CD4-positive, alpha-beta T cell treated with Interleukin-6 at 100 ng/mL for 8 hours (primary cell): ENCODE measurements at regions not wholly inside any gene's neighbourhood (a gene's known extent, or its start where the extent isn't known, plus 50 kb on each side); places are given as distances from the start of the nearest gene placed in this dataset.
A peak's percentile ranks its signal among the peaks of the same experiment; 100 is the strongest.

Experiments
- DNase-seq: peaks from one replicate; pipeline ENCODE4 v3.0.0-alpha.2; 2020; ENCODE audit warnings: mixed read lengths, low spot score

DNA sequence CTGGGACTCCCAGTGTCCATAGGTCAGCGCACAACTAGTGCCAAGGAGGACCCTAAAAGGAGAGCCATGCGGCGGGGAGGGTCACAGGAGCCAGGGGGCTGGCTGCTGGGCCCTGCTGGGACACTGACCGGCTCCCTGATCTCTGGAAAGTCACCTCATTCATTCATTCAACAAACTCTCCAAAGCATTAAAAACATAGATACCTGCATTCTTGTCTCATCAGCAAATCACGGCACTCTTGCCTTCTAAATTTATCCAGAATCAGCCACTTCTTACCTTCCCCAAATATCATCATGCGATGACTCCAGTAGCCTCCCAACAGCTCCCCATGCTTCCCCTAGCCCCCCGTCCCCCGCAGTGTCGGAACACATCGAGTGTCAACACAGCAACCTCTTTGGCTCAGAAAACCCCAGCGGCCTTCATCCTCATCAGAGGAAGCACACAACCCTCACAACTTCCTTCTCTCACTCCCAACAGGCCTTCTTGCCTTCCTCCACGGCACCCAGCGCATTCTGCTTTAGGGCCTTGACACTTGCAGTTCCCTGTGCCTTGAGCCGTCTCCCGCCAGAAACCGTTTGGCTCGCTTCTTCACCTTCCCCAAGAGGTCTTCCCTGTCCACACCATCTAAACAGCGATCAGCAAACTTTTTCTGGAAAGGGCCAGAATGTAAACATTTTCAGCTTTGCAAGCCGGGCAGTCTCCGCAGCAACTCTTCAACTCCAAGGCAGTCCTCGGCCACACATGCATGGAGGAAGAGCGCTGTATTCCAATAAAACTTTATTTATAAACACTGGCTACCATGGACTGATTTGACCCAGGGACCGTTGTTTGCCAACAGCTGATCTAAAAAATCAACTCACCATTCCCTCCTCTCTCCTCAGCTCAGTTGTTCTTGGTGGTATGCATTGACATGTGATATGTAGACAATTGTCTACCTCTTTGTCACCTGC is 119.5 kb upstream of the TNRC6C start:
- no peak for DNase-seq

DNA sequence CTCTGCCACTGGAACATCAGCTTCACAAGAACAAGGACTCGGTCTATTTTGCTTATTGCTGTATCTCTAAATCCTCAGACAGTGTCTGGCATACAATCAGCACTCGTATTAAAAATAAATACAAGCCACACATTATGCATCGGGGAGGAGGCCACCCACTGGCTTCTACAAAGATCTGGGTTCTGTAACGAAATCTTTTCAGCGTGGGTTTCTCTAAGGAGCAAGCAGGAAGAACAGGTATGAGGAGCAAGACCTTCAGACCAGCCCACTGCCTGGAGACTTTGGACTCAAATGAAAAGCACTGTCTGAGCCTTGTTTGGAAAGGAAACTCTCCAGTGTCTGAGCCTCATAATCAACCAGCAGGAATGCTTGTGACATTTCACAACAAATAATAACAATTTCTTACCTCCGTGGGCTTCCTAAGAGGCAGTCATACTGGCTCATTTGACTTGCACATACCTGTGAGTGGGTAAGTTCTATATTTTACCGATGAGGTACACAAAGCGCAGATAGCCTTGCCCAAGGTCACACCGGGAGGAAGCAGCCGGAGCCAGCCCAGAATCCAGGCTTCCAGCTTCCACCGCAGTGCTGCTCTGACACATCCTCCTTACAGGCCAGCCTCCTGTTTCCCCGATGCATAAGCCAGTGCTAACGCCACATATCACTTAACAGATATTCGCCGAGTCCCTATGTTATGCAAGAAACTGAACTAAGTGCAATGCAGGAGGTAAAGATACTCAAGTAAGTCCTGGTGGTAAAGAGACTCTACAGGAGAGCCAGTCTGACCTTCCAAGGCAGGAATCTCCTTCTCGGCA is 118.6 kb upstream of the TNRC6C start:
- no peak for DNase-seq

DNA sequence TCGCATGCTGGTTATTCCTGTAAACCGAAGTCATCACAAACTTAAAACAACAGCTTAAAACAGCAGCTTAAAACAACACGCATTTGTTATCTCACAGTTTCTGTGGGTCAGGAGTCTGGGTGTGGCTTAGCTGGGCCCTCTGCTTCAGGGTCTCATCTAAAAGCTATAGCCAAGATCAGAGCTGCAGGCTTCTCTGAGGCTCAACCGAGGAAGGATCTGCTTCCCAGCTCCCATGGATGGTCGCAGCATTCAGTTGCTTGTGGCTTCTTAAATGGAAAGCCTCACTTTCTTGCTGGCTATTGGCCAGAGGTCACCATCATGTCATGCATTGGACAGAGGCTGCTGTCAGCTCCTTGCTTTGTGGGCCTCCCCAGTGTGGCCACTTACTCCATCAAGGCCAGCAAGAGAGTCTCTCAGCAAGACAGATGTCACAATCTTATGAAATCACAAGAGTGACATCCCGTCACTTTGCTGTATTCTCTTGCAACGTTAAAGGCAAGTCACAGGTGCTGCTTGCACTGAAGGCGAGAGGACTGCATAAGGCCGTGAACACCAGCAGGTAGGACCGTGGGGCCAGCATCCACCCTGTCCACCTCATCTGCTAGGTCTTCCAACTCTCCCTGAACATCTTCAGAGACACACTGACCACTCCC is 117.9 kb upstream of the TNRC6C start:
- DNase-seq, result no peak

DNA sequence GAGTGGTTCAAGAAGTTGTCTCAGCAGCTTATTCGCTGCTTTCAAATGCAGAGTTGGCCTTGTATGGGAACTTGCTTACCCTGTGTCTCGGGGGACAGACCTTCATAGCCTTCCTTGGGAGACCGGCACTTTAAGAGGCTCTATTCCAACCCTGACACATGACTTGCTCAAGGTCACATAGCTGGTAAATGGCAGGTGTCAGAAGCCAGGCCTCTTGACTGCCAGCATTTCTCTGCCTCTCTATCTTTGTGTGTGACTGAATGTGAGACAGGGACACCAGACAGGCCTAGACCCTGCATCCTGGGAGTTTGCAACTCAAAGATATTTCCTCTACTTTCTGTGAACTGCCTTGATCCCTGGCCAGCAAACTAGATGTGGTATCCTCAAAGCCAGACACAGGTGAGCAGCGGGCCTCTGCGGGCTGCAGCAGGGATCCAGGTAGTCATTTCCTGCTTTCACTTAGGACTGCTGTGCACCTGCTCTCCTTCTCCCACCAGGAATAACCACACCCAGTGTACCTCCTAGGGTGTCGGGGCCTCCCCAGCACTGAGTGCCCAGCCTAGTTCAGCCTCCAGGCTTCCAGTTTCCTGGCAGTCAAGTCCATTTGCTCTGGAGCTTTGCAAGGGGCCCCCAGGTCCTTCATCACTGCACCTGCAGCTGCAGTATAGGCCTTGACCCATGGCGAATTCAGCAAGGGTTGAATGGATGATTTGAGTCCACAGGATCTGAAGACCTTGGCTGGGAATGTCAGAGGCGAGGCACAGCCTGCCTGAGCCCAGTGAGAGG is 116.6 kb upstream of the TNRC6C start:
- no peak for DNase-seq

DNA sequence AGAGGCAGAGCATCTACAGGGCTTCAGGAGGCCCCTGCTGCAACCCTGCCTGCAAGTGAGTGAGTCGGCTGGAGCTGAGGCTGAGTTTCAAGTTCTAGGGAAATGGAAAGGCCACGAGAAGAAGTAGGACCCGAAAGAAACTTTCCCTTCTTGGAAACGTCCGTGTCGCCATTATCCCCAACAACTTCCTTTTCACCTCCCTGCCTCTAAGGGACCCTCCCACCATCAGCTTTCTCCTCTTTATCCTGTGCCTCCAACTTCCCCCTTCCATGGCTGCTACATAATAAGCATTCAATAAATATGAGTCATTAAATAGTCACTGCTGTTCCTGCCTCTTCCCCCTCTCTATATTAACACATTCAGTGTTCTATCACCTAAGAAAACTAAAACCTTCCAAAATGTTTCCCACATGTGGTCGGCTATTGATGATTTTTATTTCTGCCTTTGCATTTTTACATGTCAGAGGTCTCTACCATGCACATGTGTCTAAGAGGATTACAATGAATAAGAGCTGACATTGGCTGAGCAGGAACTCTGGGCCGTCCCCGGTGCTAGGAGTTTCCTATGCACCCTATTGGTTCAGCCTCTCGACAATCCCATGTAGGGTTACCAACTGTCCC is 115.9 kb upstream of the TNRC6C start:
- DNase-seq, result no peak

DNA sequence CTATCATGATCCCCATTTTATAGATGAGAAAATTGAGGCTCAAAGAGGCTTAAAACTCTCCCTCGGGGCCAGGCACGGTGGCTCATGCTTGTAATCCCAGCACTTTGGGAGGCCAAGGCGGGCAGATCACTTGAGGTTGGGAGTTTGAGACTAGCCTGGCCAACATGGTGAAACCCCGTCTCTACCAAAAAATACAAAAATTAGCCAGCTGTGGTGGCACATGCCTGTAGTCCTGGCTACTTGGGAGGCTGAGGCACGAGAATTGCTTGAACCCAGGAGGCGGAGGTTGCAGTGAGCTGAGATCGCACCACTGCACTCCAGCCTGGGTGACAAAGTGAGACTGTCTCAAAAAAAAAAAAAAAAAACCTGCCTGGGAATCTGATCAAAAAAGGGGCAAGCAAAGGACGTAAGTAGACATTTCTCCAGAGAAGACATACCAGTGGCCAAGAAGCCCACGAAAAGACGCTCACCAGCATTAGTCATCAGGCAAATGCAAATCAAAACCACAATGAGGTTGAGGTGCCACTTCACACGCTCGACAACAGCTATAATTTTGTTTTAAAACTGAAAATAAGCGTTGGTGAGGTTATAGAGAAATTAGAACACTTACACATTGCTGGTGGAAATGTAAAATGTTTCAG is 115.1 kb upstream of the TNRC6C start:
- peak; percentile 84 for DNase-seq

DNA sequence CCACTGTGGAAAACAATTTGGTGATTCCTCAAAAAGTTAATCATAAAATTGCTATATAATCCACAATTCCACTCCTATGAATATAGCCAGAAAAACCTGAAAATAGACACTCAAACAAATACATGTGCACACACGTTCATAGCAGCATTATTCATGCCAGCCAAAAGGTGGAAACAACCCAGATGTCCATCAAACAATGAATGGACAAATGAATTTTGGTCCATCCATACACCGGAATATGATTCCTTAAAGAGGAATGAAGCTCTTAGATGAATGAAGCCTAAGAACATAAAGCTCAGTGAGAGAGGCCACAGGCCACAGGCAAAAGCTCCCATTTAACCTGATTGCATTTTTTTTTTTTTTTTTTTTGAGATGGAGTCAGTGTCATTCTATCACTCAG is 114.6 kb upstream of the TNRC6C start:
- DNase-seq, result no peak

DNA sequence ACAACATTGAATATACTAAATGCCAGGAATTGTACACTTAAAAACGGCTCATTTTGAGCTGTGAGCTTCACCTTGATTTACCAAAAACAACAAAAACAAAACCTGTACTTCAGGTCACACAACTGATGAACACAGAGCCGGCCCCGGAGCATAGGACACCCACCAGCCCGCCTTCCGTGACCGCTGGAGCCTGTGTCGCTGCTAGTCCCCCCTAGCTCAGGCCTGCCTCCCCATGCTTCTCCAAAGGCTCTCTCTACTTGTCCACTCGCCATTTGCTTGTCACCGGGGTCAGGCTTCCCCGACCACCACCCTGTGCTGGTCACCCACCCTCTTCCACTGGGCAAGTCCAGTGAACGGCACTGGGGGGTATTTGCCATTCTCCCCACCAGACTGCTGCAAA is 113.8 kb upstream of the TNRC6C start:
- no peak for DNase-seq

DNA sequence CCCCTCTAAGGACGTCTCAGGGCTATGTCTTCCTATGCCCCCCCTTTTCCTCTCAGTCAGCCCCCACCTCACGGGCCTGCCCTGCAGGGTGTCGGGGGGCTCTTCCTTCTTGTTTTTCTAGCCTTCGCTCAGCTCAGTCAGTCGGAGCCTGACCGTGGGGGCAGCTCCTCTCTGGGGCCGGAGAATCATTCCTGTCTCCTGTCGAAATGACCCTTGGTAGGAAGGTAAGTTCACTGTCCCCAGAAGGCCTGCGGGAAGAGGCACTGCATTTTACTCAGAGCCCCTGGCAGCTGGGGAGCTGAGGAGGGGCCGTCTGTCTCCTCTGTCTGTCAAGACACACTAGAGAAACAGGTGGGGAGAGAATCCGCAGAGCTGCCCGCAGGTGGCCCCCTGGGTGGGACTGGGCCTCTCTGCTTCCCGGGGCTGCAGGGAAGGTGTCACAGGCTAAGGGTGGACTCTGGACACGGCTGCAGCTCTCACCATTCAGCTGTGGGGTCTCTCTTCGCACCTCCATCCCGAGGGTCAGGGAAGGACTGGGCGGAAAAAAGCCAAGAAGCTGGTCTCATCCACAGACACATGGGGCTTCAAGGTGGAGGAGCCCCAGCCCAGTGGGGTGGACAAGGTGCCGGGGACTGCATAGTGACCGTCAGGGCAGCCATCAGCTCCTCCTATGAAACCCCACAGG is 112.8 kb upstream of the TNRC6C start:
- no peak for DNase-seq

DNA sequence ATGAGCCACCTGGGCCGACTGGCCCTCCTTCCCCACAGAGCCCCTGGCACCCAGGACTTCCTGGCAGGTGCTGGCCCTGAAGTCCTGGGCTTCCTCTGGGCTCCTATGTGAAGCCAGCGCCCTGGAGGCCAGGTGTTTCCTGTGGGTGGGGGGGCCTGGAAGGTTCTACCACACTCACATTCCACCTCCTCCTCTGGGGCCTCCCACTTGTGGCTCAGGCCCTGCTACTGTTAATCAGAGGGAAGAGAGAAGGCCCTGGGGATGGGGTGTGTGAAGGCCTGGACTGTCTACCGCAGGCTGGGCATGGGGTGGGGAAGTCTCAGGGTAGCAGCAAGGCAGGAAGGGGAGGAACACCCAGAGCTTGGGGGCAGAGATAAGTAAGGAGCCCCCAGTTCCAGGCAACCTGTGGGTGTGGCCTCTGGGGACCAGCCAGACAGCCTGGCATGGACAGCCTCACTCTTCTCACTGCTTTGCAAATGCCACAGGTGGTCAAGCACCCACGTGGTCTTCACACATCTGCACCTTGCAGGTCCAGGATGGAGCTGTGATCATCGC is 111.9 kb upstream of the TNRC6C start:
- peak; percentile 44 for DNase-seq

DNA sequence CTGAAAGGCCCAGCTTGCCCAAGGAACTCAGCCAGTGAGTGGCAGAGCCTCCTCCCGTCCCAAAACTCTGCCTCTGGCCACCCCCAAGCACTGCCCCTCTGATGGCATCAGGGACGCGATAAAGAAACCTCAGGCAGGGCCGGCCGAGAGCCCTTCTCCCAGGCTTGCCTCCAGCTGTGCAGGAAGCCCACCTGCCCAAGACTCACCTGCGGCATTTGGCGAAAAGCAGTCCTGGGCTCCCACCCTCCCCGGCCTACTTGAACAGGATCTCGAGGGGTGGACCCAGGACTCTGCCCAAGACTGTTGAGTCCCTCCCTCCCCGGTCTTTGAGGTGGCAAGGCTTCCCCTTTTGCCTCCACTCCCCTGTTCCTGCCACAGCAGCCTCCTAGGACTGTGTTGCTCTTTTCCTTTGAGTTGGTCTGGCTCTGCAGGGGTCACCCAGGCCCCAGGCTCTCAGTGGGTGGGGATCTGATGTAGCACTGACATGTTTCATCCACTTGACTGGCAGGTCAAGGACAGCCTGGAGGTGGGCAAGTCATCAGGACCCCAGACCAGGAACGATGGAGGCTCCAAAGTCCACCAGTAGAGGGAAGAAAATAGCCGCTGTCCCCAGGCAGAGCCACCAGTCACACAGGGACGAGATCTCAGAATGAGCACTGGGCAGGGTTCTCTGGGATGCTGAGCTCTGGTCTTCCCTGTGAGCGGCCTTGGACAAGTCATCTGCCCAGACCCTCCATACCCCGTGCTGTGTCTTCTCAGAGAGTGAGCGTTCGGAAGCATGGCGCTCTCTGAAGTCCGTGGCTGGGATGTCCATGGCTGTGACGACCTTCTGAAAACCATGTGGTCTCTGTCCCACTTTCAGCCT is 111.0 kb upstream of the TNRC6C start:
- no peak for DNase-seq

DNA sequence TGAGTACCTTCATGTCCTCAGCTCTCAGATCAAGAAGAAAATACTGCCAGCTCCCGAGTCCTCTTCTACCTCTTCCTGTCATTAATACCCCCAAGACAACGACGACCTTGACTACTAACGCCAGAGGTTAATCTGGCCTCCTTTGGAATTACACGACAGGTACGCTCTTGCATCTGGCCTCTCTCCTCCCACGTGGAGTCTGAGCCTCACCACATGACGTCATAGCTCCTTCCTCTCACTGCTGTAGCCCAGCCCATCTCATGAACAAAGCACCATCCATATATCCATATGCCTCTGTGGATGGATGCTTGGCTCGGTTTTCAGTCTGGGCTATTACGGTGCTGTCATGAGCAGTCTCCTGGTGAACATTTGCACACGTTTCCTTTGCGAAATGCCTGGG is 110.2 kb upstream of the TNRC6C start:
- no peak for DNase-seq

DNA sequence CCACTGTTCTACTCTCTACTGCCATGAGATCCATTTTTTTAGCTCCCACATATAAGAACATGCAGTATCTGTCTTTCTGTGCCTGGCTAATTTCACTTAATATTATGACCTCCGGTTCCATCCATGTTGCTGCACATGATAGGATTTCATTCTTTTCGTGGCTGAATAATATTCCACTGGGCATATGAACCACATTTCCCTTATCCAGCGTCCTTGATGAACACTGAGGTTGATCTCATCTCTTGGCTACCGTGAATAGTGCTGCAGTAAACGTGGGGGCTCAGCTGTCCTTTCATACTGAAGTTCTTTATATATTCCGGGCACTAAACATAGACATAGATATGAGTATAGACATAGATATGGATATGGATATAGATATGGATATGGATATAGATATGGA is 109.3 kb upstream of the TNRC6C start:
- no peak for DNase-seq

DNA sequence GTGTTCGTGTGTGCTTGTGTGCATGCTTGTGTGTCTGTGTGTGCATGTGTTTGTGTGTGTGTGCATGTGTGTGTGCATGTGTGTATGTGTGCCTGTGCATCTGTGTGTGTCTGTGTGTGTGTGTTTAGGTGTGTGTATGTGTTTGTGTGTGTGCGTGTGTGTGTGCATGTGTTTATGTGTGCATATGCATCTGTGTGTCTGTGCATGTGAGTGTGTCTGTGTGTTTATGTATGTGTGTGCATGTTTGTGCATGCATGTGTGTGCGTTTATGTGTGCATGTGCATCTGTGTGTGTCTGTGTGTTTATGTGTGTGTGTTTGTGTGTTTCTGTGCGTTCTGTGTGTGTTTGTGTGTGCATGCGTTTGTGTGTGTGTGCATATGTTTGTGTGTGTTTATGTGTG is 106.6 kb upstream of the TNRC6C start:
- DNase-seq, result no peak

DNA sequence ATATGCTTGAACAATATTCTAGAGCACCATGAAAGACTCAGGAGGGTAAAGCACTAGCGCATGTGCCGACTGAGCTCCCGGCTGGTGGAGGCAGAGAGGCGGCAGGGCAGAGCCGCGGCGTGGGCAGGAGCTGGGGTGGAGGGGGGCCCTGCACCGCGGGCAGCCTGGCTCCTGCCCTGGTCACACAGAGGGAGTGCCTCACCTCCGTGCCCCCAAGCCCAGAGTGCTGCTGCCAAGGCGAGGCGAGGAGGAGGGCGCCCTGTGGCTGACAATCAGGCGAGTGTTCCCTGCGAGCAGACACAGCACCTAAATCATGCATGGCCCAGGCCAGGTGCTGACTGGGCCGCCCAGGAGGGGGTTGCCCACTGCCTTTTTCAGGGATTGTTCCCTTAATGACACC is 105.8 kb upstream of the TNRC6C start:
- no peak for DNase-seq

DNA sequence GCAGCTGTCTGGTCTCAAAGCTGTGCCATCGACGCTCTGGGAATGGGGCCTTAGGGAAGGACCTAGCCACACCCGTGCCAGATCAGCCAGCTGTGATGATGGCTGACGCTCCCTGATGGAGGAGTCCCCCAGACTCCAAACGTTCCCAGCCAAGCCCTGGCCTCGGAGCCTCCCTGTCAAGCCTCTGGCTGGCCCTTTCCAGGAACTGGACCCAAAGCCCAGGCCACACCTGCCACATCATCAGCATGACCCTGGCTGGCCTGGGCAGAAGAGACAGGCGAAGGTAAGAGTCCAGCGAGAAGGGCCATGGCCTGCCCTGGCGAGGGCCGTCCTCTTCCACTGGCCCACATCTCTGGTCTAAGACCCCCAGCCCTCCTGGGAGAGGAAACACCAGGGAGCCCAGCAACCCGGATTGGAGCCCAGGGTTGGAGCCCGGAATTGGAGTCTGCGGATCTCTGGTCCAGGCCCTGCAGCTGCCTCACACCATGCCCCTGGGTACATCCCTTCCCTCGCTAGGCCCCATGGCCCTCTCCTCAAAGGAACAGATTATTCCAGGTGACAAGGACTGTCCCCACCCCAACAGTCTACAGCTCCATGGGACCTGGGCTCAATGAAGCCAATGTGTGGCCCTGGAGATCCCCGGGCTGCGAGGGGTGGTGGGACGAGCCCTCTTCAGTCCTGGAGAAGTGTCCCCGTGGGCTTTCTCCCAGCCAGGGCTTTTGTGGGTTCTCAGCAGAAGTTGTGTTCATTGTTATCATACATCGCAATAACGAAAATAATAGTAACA is 105.1 kb upstream of the TNRC6C start:
- no peak for DNase-seq

DNA sequence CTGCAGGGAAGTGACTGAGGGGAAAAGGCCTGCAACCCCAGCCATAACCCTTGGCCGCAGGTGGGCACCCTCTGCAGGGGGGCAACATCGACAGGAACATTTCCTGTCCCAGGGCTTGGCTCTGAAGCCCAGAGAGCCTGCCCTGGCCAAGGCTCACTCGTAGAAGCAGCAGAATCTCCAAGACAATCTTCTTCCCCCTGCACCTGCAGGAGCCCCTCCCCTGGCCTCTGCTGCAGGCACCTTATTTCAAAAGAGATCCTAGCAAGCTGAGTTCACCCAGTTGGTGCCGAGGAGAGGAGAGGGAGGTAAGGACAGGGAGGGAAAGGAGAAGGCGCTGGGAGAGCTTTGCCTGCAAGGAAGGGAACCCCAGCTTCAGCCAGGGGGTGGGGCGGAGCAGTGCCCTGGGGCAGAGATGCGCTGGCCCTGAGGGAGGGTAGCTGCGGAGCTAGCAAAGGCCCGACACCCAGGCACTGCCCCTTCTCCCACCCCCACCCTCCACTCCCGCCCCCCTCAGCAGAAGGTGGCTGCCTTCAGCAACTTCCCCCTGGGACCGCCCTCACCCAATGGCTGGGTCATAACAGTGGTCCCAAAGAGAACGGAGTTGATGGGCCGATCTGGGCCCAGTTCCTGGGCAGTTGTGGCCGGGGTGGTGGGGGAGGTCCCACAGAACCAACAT is 104.3 kb upstream of the TNRC6C start:
- DNase-seq, result no peak
